IMR-90 (cell line): ENCODE measurements at regions not wholly inside any gene's neighbourhood (a gene's known extent, or its start where the extent isn't known, plus 50 kb on each side); places are given as distances from the start of the nearest gene placed in this dataset.

Experiments
- ATAC-seq: fragments of 200-7000 bp; cut with Tn5 transposase; 2 replicates; pipeline ENCODE4 v1.9.1; 2020; ENCODE audit warnings: low read depth, mild to moderate bottlenecking, moderate library complexity
- BruUV-seq: library from RNA; stranded (reverse); fragments of 400-500 nt; replicated peaks from 2 replicates; lab custom pipeline; 2021; lab: Mats Ljungman, UMichigan
- CTCF ChIA-PET: fragments of 300-600 bp; formaldehyde crosslinking; extraction: SDS; loops from one replicate; lab custom pipeline; 2021; ENCODE audit warnings: antibody characterized with exemption; lab: Yijun Ruan, JAX
- POLR2A ChIA-PET: fragments of 300-600 bp; sonication (Branson Sonifier 250); formaldehyde crosslinking; loops from one replicate; lab custom pipeline; 2022; ENCODE audit warnings: antibody characterized with exemption; ENCODE audit not compliant: unreplicated experiment; lab: Charles Lee
- DNase-seq: peaks from one replicate; pipeline ENCODE4 v3.0.0; 2013
- H2AFZ ChIP-seq: replicated peaks from 2 replicates; pipeline ENCODE3; 2013; ENCODE audit warnings: low read length, mild to moderate bottlenecking; ENCODE audit not compliant: poor library complexity
- H2AK5ac ChIP-seq: 2 replicates; pipeline ENCODE4 v1.6.1; 2013; ENCODE audit warnings: low read depth, low read length, inconsistent platforms
- H2AK9ac ChIP-seq: replicated peaks from 2 replicates; pipeline ENCODE3; 2013; ENCODE audit warnings: mild to moderate bottlenecking, low read depth, low read length, moderate library complexity; ENCODE audit not compliant: poor library complexity
- H2BK120ac ChIP-seq: 2 replicates; pipeline ENCODE4 v1.6.1; 2013; ENCODE audit warnings: low read depth, low read length, inconsistent platforms
- H2BK15ac ChIP-seq: 3 replicates; pipeline ENCODE4 v1.6.1; 2013; ENCODE audit warnings: low read depth, low read length, inconsistent platforms
- H2BK20ac ChIP-seq: 2 replicates; pipeline ENCODE4 v1.6.1; 2013; ENCODE audit warnings: low read depth, mild to moderate bottlenecking, inconsistent platforms, low read length, moderate library complexity
- H2BK5ac ChIP-seq: 2 replicates; pipeline ENCODE4 v1.6.1; 2013; ENCODE audit warnings: mild to moderate bottlenecking, low read depth, low read length, inconsistent platforms; ENCODE audit not compliant: poor library complexity, severe bottlenecking
- H3K14ac ChIP-seq: replicated peaks from 2 replicates; pipeline ENCODE4 v1.6.1; 2013; ENCODE audit warnings: low read depth, low read length, inconsistent platforms
- H3K18ac ChIP-seq: 2 replicates; pipeline ENCODE4 v1.6.1; 2013; ENCODE audit warnings: low read depth, low read length, control low read depth
- H3K23ac ChIP-seq: 2 replicates; pipeline ENCODE4 v1.6.1; 2013; ENCODE audit warnings: low read depth, low read length, inconsistent platforms
- H3K27ac ChIP-seq: 2 replicates; pipeline ENCODE4 v1.5.1; 2013; ENCODE audit warnings: mild to moderate bottlenecking, control low read depth, low read length; ENCODE audit not compliant: insufficient read depth
- H3K27me3 ChIP-seq: 2 replicates; pipeline ENCODE4 v1.6.1; 2013; ENCODE audit warnings: low read length; ENCODE audit not compliant: control insufficient read depth, insufficient read depth
- H3K36me3 ChIP-seq: 2 replicates; pipeline ENCODE4 v1.6.1; 2013; ENCODE audit warnings: low read length, mixed read lengths; ENCODE audit not compliant: control insufficient read depth, insufficient read depth
- H3K4ac ChIP-seq: 2 replicates; pipeline ENCODE4 v1.6.1; 2013; ENCODE audit warnings: low read depth, low read length, inconsistent platforms
- H3K4me1 ChIP-seq: 2 replicates; pipeline ENCODE4 v1.6.1; 2013; ENCODE audit warnings: low read length, mixed read lengths; ENCODE audit not compliant: control insufficient read depth, insufficient read depth
- H3K4me2 ChIP-seq: 2 replicates; pipeline ENCODE4 v1.6.1; 2013; ENCODE audit warnings: low read depth, mild to moderate bottlenecking, control low read depth, low read length, moderate library complexity
- H3K4me3 ChIP-seq: 2 replicates; pipeline ENCODE4 v1.5.1; 2013; ENCODE audit warnings: low read depth, mild to moderate bottlenecking, control low read depth, low read length, moderate library complexity; ENCODE audit not compliant: insufficient read depth
- H3K56ac ChIP-seq: 2 replicates; pipeline ENCODE4 v1.6.1; 2013; ENCODE audit warnings: low read length, inconsistent platforms; ENCODE audit not compliant: insufficient read depth; ENCODE audit errors: extremely low read depth
- H3K79me1 ChIP-seq, 2 experiments: 2 replicates each; pipeline ENCODE4 v1.6.1; 2013; ENCODE audit warnings: low read length in 2 of 2, inconsistent platforms in 1 of 2, low read depth in 1 of 2
- H3K9ac ChIP-seq: 2 replicates; pipeline ENCODE4 v1.6.1; 2013; ENCODE audit warnings: low read depth, low read length, control low read depth
- H3K9me1 ChIP-seq: 2 replicates; pipeline ENCODE4 v1.6.1; 2013; ENCODE audit warnings: low read length, inconsistent platforms; ENCODE audit not compliant: insufficient read depth
- H3K9me3 ChIP-seq: 2 replicates; pipeline ENCODE4 v1.6.1; 2013; ENCODE audit warnings: low read length; ENCODE audit not compliant: control insufficient read depth, insufficient read depth
- H4K20me1 ChIP-seq: 2 replicates; pipeline ENCODE4 v1.6.1; 2013; ENCODE audit warnings: low read length, inconsistent platforms; ENCODE audit not compliant: insufficient read depth
- H4K5ac ChIP-seq: 2 replicates; pipeline ENCODE4 v1.6.1; 2013; ENCODE audit warnings: mild to moderate bottlenecking, low read depth, low read length, control low read depth
- H4K8ac ChIP-seq, 2 experiments: 2 replicates each; pipeline ENCODE4 v1.6.1; 2013; ENCODE audit warnings: low read depth in 2 of 2, low read length in 2 of 2, control low read depth in 1 of 2, inconsistent platforms in 1 of 2
- H4K91ac ChIP-seq: 2 replicates; pipeline ENCODE4 v1.6.1; 2013; ENCODE audit warnings: low read depth, low read length, inconsistent platforms; ENCODE audit not compliant: insufficient read depth
- BHLHE40 ChIP-seq: fragments of 150-350 bp; IDR thresholded peaks from 2 replicates; pipeline ENCODE4 v1.6.1; 2016; ENCODE audit warnings: mild to moderate bottlenecking, low read depth, low read length
- CEBPB ChIP-seq: IDR thresholded peaks from 2 replicates; pipeline ENCODE4 v1.6.1; 2012; ENCODE audit warnings: low read depth, low read length, improper control_type of control experiment
- CHD1 ChIP-seq: IDR thresholded peaks from 2 replicates; pipeline ENCODE4 v1.6.1; 2012; ENCODE audit warnings: low read depth, low read length, improper control_type of control experiment
- FOS ChIP-seq: fragments of 150-350 bp; IDR thresholded peaks from 2 replicates; pipeline ENCODE4 v1.6.1; 2016; ENCODE audit warnings: low read depth, low read length
- MAFK ChIP-seq: IDR thresholded peaks from 2 replicates; pipeline ENCODE4 v1.6.1; 2012; ENCODE audit warnings: low read depth, low read length, improper control_type of control experiment
- MAZ ChIP-seq: IDR thresholded peaks from 2 replicates; pipeline ENCODE4 v1.6.1; 2012; ENCODE audit warnings: low read depth, mild to moderate bottlenecking, low read length, improper control_type of control experiment, moderate library complexity, borderline replicate concordance
- MXI1 ChIP-seq: IDR thresholded peaks from 2 replicates; pipeline ENCODE4 v1.6.1; 2012; ENCODE audit warnings: low read depth, mild to moderate bottlenecking, low read length, moderate library complexity, borderline replicate concordance
- NFE2L2 ChIP-seq: fragments of 150-350 bp; IDR thresholded peaks from 2 replicates; pipeline ENCODE4 v1.6.1; 2016; ENCODE audit warnings: low read depth, mild to moderate bottlenecking, low read length
- POLR2A ChIP-seq: IDR thresholded peaks from 2 replicates; pipeline ENCODE4 v1.6.1; 2012; ENCODE audit warnings: mild to moderate bottlenecking, low read depth, low read length
- RAD21 ChIP-seq: IDR thresholded peaks from 2 replicates; pipeline ENCODE4 v1.6.1; 2012; ENCODE audit warnings: low read length, improper control_type of control experiment
- RCOR1 ChIP-seq: IDR thresholded peaks from 2 replicates; pipeline ENCODE4 v1.6.1; 2012; ENCODE audit warnings: mild to moderate bottlenecking, low read length, improper control_type of control experiment; ENCODE audit not compliant: insufficient replicate concordance
- RFX5 ChIP-seq: IDR thresholded peaks from 2 replicates; pipeline ENCODE4 v1.8.0; 2012; ENCODE audit warnings: low read depth, mild to moderate bottlenecking, low read length, moderate library complexity
- SMC3 ChIP-seq: fragments of 150-350 bp; IDR thresholded peaks from 2 replicates; pipeline ENCODE4 v1.6.1; 2016; ENCODE audit warnings: low read depth, mild to moderate bottlenecking, antibody characterized with exemption, low read length, moderate library complexity
- WGBS, 2 experiments: methylation state at CpG; one replicate each; pipeline versions ENCODE4 v1.1.5 to v1.1.7; 2013; ENCODE audit warnings: missing lambda C conversion rate in 2 of 2; ENCODE audit not compliant: insufficient read length in 1 of 2; ENCODE audit errors: extremely low coverage in 2 of 2; 5-methylcytosine and 5-hydroxymethylcytosine counted together
- dilution Hi-C: fragments of 300-500 bp; cut with HindIII; formaldehyde crosslinking; loops from one replicate; pipeline ENCODE4 v1.14.3; 2018; ENCODE audit warnings: low sequenced_read_pairs; ENCODE audit not compliant: unreplicated experiment
- in situ Hi-C: fragments of 300-500 bp; cut with MboI; formaldehyde crosslinking; loops from 3 replicates; pipeline ENCODE4 v1.14.3; 2019; ENCODE audit warnings: low sequenced_read_pairs, inconsistent platforms, mixed read lengths
- intact Hi-C: fragments of 100-400 bp; cut with micrococcal nuclease; formaldehyde crosslinking; loops from 2 replicates; pipeline ENCODE4 v1.10.0; 2022
- TF ChIP-seq, protein P1 (sequence below): conservative IDR thresholded peaks from 2 replicates; pipeline ENCODE4 v1.5.1; 2012; ENCODE audit warnings: mild to moderate bottlenecking, low read depth, low read length, improper control_type of control experiment
- TF ChIP-seq, protein P2 (sequence below): fragments of 150-350 bp; IDR thresholded peaks from 2 replicates; pipeline ENCODE4 v1.6.1; 2016; ENCODE audit warnings: low read depth, mild to moderate bottlenecking, low read length, moderate library complexity, borderline replicate concordance
- TF ChIP-seq, protein P3 (sequence below): fragments of 150-350 bp; IDR thresholded peaks from 2 replicates; pipeline ENCODE4 v1.6.1; 2017; ENCODE audit warnings: mild to moderate bottlenecking, antibody characterized with exemption, low read length, low read depth

DNA sequence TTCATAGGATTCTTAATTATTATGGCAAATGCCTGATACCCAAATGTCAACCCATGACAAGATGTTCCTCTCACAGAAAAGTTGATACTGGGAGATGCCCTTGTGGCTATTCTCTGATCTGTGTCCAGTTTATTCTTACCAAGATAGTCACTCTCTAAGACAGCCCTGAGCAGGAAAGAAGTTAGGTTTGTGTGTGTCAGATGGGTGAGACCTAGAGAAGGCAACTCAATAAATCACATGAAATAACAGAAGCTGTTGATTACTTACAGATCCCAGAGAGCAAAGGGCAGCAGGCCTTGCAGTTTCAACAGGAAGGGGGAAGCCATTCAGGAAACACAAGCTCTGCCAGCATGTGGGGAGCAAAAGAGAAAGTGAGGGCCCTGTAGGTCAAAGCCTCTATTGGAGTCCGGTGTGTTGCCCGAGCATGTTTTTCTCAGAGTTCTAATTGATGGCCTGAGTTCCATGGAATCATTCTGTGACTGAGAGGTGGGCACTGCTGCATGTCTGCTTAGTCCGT lies 1193.7 kb upstream of the CDH18 start:
- no peak for ATAC-seq
- no peak overlapping the region for H3K23ac ChIP-seq
- in situ Hi-C loops = no loop called here
- no peak overlapping the region for H3K27ac ChIP-seq
- H3K4me3 ChIP-seq = no peak overlapping the region
- TF ChIP-seq MAZ = no peak
- TF ChIP-seq RCOR1 = no peak
- no peak for TF ChIP-seq MAFK
- TF ChIP-seq, protein P1, sequence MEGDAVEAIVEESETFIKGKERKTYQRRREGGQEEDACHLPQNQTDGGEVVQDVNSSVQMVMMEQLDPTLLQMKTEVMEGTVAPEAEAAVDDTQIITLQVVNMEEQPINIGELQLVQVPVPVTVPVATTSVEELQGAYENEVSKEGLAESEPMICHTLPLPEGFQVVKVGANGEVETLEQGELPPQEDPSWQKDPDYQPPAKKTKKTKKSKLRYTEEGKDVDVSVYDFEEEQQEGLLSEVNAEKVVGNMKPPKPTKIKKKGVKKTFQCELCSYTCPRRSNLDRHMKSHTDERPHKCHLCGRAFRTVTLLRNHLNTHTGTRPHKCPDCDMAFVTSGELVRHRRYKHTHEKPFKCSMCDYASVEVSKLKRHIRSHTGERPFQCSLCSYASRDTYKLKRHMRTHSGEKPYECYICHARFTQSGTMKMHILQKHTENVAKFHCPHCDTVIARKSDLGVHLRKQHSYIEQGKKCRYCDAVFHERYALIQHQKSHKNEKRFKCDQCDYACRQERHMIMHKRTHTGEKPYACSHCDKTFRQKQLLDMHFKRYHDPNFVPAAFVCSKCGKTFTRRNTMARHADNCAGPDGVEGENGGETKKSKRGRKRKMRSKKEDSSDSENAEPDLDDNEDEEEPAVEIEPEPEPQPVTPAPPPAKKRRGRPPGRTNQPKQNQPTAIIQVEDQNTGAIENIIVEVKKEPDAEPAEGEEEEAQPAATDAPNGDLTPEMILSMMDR = no peak
- TF ChIP-seq CEBPB = no peak
- TF ChIP-seq POLR2A = no peak
- no peak for TF ChIP-seq CHD1
- TF ChIP-seq SMC3 = no peak
- TF ChIP-seq, protein P2, sequence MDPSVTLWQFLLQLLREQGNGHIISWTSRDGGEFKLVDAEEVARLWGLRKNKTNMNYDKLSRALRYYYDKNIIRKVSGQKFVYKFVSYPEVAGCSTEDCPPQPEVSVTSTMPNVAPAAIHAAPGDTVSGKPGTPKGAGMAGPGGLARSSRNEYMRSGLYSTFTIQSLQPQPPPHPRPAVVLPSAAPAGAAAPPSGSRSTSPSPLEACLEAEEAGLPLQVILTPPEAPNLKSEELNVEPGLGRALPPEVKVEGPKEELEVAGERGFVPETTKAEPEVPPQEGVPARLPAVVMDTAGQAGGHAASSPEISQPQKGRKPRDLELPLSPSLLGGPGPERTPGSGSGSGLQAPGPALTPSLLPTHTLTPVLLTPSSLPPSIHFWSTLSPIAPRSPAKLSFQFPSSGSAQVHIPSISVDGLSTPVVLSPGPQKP = no peak
- TF ChIP-seq BHLHE40 = no peak
- TF ChIP-seq NFE2L2 = no peak
- TF ChIP-seq MXI1 = no peak
- no peak for TF ChIP-seq RFX5
- TF ChIP-seq RAD21 = no peak
- TF ChIP-seq, protein P3, sequence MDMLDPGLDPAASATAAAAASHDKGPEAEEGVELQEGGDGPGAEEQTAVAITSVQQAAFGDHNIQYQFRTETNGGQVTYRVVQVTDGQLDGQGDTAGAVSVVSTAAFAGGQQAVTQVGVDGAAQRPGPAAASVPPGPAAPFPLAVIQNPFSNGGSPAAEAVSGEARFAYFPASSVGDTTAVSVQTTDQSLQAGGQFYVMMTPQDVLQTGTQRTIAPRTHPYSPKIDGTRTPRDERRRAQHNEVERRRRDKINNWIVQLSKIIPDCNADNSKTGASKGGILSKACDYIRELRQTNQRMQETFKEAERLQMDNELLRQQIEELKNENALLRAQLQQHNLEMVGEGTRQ = no peak
- no peak for TF ChIP-seq FOS
- no peaks in the 10 kb centered on the region for H3K27me3 ChIP-seq
- H3K4me2 ChIP-seq = no peak overlapping the region
- no peak overlapping the region for H3K18ac ChIP-seq
- no peak overlapping the region for H2AK5ac ChIP-seq
- H2BK20ac ChIP-seq = no peak overlapping the region
- H3K56ac ChIP-seq = no peak overlapping the region
- intact Hi-C loops = no loop called here
- H2BK15ac ChIP-seq = no peak overlapping the region
- CTCF ChIA-PET = no interaction called here
- no peak overlapping the region for H3K9ac ChIP-seq
- POLR2A ChIA-PET = no interaction called here
- WGBS, 2 experiments = 90% methylated on average over 2 of the region's 3 CpGs; no CpG with 5 or more reads in 1 of the 2 experiments
- BruUV-seq = no TSS peak
- no peak overlapping the region for H3K4ac ChIP-seq
- no peak overlapping the region for H3K14ac ChIP-seq
- H4K8ac ChIP-seq = no peak overlapping the region
- H2BK120ac ChIP-seq = no peak overlapping the region
- H2AK9ac ChIP-seq = no peak overlapping the region
- no peaks in the 10 kb centered on the region for H3K79me1 ChIP-seq
- H3K4me1 ChIP-seq = no peaks in the 10 kb centered on the region
- no peak overlapping the region for H4K5ac ChIP-seq
- no peak overlapping the region for H4K91ac ChIP-seq
- dilution Hi-C loops = no loop called here
- peaks cover 2% of the 10 kb centered on the region for H3K9me3 ChIP-seq
- H3K9me1 ChIP-seq = no peaks in the 10 kb centered on the region
- no peak for DNase-seq
- no peak overlapping the region for H2AFZ ChIP-seq
- no peaks in the 10 kb centered on the region for H4K20me1 ChIP-seq
- H3K36me3 ChIP-seq = no peaks in the 10 kb centered on the region
- H2BK5ac ChIP-seq = no peak overlapping the region
